Stimulated activated CD8-positive, alpha-beta memory T cell treated with anti-CD3 and anti-CD28 coated beads, Interleukin-2, amount 100 ng/mL, for 48 hours (primary cell): ENCODE measurements at regions not wholly inside any gene's neighbourhood (a gene's known extent, or its start where the extent isn't known, plus 50 kb on each side); places are given as distances from the start of the nearest gene placed in this dataset.
A peak's percentile ranks its signal among the peaks of the same experiment; 100 is the strongest.

Source experiments
- DNase-seq, 2 donors: peaks; one replicate each; pipeline ENCODE4 v3.0.0-alpha.2; 2020; ENCODE audit warnings: low read depth in 2 of 2

DNA sequence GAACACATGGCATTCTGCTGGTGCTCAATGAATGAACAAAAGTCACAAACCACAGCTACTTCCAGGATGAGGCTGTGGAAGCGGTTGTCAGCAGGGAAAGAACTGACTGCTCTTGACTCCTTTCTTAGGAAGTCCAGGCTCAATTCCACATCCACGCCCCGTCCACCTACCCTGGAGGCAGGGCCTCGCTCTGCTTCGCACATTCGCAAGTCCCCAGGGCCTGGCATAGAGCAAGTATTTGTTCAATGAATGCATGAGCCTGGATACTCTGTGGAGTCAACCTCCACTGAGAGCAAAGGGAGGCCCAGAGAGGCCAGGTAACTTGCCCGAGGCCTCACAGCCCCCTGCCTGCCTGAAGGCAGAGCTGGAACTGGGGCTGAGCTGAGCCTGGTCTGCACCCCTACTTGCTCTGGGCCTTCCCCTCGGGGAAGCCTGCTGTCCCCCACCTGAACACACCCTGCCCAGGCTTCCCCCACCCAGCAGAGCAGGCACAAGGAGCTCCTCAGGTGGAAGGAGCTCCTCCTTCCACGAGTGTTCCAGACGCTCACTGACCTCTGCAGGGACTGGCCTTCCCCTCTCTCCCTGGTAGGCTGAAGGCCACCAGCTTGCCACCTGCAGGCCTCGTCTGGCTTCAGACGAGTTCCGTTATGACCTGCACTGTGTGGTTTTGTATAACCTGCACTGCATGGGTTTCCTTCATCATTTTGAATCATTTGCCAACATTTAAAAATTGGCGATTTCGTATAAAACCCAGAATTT is 119.3 kb upstream of the PTPN1 start:
- no peak for DNase-seq

DNA sequence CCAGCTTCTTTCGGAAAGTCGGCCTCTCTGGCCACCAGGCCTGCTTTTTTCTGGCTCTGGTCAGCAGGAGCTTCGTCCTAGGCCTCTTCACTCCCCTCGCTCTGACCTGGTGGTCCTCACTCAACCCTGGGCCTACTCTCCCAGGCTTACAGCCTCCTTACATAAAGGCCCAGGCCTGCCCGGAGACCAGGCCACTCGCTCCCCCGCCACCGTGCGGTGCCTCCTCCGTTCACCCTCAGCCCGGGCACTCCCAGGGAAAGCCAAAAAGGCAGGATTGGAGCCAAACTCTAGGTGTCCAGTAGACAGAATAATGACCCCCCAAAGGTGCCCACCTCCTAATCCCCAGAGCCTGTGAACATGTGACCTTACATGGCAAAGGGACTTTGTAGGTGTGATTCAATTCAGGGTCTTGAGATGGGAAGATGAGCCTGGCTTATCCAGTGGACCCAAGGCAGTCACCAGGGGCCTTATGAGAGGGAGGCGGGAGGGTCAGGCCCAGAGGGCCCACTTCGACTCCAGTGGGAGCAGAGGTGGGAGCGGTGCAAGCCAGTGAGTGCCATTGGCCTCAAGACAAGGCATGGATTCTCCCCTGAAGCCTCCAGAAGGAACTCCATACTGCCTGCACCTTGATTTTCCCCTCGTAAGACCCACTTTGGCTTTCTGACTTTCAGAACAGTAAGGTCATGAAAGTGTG is 118.6 kb upstream of the PTPN1 start:
- no peak for DNase-seq

DNA sequence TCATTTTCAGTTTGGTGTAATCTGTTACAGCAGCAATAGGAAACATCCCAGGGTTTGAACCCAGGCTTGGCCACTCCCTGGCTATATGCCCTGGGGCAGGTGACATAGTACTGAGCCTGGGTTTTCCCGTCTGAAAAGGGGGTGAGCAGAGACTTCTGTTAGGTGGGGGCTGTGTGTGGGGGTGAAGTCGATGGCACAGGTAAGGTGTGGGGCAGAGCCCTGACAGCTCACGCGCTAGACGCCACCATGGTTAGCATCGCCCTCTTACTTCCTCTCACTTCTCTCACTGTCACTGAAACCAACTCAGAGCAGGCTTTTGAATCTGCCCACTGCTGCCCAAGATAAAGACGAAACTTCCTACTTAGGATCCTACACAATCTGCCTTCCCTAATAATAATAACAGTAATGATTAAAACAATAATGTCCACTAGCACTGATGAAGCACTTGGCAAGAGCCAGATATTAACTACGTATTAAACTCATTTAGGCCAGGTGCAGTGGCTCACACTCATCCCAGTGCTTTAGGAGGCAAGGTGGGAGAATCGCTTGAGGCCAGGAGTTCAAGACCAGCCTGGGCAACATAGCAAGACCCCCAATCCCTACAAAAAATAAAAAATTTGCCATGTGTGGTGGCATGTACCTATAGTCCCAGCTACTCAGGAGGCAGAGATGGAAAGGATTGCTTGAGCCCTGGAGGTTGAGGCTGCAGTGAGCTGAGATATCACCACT is 117.9 kb upstream of the PTPN1 start:
- peak in 1 of 2 donors; percentile 22 for DNase-seq

DNA sequence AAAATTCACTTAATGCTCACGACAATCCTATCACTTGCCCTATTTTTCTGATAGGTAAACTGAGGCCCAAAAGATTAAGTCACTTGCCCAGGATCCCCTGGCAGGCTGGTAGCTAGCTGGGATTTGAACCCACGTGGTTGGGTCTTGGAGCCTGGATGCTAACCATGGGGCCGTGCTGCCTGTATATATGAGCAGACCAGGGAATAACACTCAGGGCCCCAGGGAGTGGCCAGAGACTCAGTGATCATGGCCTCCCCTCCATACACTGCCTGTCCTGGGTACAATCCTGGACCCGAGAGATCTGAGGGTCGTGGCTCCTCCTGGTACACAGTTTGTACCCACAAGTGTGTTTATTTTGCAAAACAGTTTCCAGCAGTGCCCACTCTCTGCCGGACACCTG is 116.9 kb upstream of the PTPN1 start:
- no peak for DNase-seq

DNA sequence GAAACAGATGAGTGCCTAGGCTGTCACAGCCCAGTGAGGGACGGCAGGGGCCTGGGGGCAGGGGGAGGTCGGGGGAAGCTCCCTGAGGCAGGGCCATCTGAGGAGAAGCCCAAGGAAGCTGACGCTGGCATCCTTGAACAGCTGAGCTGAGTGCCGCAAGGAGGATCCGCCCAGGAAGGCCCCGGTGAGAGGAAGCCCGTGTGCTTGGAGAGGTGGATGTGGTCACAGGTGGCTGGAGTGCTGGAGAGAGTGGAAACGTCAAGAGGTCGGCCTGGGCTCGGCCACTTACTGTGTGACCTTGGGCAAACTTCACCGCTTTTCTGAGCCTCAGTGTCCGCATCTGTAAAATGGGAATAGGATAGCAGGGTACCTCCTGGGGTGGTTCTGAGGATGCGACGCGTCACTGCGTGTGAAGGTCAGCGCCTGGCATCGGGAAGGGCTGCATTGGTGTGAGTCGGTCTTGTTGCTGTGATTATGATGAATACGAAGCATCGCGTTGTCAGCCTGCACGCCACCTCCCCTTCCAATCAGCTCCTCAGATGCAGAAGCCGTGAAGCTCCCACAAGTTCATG is 116.1 kb upstream of the PTPN1 start:
- no peak for DNase-seq

DNA sequence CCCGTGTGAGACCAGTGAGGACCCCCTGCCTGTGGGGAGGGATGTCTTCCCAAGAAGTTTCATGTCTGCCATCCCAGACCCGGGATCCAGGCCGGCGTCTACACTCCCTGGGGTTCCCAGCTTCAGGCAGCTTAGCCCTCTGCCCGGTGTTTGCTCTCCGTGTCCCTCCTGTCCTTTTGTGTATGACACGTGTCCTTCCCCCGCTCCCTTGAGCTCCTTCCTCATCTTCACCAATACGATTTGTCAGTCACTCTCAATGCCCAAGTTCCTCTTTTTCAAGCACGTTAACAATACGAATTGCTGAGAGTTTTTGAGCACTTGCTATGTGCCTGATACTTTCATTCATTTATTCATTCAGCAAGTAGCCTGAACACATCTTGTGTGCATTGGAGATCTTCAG is 115.6 kb upstream of the PTPN1 start:
- no peak for DNase-seq

DNA sequence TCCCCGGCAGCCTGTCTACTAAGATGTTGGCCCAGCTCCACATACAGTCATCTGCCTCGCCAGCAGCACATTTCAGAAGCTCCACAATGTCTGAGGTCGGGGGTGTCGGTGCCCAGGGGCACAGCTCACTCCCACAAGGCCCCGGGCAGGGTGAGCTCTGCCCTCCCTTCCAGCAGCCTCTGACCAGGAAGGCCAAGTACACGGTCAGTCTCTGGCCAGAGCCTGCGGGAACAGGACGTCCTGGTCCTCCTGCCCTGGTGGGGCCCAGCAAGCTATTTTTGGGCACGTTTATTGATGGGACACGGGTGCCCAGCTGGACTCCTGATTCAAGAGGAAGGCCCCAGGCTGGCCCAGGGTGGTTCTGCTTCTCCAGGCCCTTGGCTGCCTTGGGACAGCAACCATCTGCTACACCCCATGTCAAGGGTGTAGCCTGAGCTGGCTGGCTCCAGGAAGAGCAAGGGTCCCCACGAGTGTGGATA is 114.9 kb upstream of the PTPN1 start:
- DNase-seq, result no peak

DNA sequence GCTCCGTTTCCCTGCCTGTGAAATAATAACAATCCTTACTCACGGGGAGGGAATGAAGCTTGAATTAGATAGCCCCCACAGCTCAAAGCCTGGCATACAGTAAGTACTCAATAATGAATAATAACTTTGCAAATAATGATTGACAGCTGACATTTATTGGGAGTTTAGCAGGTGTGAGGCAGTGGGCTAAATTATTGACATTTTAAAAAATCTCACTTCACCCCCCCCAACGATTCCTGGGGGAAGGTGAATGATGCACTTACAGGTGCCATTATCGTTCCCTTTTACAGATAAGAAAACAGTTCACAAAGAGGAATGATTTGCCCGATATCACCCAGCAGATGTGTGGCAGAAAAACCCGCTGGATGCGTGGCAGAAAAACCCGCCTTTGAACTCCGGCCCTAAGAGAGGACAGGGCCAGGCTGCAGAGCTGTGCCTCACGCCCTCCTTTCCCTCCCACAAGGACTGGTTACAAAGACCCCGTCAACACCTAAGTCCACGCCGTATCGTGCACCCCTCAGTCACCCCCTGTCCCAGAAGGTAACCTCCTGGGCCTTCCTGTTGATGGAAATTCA is 114.2 kb upstream of the PTPN1 start:
- no peak for DNase-seq

DNA sequence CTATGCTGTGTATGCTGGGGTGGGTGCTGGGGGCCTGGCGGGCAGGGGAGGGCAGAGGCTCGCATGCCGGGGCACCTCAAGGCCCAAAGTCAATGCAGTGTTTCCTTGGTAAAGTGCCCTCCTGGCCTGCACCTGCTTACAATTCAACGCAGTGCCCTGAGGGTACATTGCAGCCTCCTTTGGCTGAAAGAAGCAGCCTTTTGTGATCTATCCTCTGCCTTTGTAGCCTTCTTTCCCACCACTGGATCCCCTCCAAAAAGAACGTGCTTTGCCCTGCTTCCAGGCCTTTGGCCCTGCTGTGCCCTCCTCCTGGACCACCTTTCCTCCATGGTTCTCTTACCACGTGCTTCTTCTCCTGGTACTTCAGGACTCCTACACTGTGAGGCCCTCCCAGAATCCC is 113.6 kb upstream of the PTPN1 start:
- DNase-seq, result no peak

DNA sequence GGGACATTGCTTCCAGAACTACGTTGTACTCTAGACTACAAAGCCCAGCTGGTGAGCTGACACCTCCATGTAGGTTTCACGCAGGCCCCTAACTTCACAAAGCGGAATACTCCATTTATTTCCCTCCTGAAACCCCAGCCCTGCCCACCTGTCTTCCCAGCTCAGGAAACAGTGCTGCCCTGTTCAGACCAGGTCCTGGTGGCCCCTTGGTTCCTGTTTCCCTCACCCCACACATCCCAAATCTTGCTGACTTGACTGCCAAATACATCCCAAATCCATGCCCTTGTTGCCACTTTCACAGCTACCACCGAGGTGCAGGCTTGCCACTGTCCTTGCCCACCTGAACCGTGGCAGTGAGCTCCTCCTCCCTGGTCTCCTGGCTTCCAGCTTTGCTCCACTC is 113.1 kb upstream of the PTPN1 start:
- no peak for DNase-seq

DNA sequence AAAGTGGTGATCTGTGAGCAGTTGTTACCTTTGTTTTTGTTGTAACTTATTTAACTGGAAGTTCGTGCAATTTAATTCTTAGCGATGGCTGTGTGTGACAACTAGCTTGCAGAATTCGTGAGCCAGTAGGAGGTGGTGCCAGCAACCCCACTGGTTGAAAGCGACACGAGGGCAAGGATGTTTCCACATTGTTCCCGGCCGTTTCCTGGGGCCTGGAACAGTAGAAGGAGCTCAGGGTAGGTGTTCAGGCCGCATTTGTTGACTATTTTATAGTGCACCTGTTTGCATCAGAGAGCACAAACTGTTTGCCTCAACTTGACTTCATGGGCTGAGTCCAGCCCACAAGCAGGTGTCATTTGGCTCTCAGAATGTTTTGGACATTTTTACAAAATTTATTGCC is 112.1 kb upstream of the PTPN1 start:
- DNase-seq, result no peak

DNA sequence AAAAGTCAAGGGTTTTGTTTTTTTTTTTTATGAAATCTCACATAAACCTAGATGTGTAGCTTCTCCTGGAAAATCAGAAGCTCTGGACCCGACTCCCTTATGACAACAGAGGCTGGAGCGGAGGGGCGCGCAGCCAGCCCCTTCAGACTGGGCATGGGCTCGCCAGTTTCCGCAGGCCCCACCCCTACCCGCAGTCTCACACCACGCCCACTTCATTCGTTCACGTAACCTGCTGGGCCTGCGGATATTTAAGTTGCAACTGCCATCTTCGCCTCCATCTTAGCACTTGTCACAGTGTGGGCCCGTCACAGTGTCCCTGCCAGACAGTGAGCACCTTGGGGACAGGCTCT is 111.7 kb upstream of the PTPN1 start:
- DNase-seq, result no peak

DNA sequence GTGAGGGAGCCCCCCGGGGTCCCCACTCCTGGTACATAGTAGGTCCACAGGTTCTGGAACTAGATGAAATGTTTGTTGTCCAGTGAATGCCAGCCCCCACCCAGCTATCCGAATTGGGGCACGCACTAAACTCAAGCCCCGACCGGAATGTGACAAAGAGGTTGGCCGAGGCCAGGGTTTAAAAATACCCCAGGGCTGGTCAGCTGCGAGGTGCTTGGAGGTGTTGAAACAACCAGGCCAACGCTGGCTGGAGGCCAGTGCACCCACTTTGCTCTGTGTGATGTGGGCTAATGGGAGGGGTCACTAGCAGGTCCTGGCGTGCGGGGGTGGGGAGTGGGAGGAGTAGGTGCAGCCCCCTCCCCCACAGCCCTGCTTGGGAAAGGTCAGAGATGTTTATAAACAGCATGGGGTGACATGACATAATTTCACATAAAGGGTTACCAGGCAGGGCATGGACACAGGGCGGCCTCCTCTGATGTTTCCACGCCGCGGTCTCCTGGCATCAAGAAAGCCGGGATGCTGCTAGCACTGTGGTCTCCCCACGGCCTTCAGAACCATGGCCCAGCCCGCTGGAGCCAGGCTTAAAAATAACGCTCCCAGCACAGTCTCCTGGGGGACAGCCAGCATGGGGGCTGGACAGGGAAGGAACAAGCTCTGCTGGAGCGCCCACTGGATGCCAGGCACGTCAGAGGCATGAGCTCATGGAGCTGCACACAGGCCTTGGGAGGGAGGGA is 111.2 kb upstream of the PTPN1 start:
- DNase-seq, result no peak

DNA sequence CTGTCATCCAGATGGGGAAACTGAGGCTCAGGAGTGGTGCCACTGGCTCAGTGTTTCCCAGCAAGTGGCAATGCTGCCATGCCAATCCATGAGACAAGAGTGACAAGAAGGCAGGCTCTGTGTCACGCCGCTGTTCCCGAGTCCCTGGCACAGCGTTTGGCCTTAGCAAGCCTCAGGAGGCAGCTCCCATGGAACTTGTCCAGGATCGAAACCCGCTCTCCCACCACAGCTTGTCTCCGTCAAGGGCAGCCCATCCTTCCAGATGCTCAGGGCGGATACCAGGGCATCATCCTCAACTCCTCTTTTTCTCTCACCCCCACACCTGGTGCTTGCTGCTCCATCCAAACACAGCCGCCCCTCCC is 110.6 kb upstream of the PTPN1 start:
- DNase-seq, result no peak

DNA sequence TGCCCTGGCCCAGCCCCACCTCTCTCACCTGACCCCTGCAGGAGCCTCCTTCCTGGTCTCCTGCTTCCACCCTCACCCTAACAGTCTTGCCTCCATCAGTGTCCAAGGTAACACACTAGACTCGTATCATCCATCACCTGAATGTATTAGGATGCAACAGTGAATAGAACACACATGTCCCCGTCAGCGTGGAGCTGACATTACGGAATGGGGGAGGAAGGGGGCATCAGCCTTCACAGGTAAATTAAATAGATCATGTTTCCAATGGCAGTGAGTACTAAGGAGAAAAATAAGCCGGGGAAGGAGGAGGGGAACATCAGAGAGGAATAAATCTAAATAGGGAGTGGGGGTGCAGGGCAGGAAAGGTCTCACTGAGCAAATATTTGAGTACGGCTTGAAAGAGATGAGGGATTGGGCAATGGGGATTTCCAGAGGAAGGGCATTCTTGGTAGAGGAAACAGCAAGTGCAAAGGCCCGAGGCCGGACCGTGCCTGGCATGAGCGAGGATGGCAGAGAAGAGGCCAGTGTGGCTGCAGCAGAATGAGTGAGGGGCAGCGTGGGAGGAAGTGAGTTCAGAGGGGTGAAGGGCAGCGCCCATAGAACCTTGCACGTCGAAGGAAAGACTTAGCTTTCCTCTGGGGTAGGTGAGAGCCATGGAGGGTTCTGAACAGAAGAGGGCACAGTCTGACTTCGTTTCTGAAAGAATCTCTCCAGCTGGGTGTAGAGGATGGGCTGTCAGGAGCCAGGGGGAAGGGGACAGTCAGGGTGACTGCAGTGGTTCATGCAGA is 110.1 kb upstream of the PTPN1 start:
- DNase-seq, result no peak

DNA sequence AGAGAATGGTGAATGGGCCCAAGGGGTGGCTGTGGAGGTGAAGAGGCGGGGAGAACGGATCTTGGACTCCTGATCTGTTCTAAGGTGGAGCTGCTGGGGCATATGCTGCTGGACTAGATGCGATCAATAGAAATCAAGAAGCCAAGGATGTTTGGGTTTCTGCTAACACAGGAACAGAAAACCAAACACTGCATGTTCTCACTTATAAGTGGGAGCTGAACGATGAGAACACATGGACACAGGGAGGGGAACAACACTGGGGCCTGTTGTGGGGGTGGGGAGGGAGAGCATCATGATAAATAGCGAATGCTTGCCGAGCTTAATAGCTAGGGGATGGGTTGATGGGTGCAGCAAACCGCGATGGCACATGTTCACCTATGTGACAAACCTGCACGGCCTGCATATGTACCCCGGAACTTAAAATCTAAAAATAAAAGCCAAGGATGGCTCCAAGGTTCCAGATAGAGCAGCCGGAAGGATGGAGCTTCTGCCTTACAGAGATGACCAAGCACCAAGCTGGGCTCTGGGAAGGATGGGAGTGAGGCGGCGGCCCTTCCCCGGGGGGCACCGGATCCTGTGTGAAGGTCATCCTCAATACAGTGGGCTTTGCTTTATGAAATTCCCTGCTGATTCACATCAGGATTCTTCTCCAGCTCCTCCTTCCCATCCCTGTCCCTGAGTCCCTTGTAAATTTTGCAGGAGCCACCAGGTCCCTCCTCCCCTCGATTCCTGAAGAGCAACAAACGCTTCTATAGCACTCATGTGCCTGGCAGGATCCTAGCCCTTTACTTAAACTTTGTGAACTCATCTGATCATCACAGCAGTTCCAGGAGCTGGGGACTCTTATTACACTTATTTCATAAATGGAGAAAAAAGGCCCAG is 109.2 kb upstream of the PTPN1 start:
- DNase-seq, result no peak

DNA sequence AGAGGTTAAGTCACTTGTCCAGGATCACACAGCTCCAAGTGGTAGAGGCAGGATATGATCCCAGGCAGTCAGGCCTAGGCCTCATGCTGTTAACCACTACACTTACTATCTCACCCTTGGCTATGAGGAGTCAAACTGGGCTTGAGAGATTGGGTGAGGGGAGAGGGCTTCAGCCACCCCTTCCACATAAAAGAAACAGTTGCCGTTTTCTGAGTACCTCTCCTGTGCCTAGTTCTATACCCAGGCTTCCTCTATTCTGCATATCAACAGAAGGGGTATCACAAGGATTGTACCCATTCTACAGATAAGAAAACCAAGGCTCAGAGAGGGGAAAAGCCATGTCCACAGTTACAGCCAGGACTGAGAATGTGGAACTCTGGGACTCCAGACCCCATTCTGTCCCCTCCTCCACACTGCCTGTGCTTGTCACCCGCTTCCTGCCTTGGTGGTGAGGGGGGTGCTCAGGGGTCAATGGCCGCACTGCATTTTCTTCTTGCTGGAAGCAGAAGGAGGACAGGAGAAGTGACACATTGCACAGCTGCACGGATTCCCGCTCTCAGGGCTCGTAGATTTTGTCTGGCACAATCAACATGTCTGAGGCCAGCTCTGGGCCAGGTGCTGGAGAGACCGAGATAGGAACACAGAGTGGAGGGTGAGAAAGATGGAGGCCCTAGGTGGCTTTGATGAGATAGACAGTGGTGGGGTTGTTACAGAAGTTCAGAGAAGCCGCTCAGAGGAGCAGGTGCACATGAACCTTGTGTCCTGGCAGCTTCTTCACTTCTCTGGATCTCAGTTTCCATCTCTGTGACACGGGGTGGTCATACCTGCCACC is 108.4 kb upstream of the PTPN1 start:
- no peak for DNase-seq

DNA sequence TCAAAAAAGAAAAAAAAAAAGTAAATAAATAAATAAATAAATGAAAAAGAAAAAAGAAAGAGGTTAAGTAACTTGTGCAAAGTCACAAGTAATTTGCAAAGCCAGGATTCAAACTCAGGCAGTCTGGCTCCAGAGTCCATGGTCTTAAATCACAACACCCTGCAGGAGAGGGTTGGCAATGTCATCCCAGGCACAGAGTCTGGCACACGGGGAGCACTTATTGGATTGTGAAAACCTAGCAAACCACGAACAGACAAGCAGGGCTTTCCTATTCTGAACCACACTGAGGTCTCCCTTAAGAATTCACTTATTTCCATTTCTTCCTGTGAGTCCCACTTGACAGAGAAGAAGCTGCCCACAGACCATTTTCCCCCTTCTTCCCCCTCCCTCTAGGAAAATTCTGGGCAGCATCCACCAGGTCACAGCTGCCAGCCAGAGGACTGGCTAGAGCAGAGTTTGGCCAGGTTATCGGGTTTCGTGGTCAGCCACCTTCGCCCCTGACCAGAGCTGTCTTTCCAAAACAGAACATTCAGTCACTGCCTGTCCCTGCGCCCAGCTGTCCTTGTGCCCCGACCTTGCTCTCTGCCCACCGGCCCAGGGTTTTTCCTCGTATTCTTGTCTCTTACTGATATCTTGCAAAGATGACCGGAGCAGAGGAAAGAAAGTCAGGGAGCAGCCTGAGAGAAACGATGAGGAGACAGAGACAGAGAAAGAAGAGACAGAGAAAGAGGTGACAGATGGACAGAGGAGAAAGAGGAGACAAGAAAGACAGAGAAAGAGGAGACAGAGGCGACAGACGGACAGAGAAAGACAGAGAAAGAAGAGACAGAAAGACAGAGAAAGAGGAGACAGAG is 106.4 kb upstream of the PTPN1 start:
- DNase-seq, result no peak
